ENCODE measurements at regions not wholly inside any gene's neighbourhood (a gene's known extent, or its start where the extent isn't known, plus 50 kb on each side); places are given as distances from the start of the nearest gene placed in this dataset.

GRCh38 chr14:22079766-22080165 lies 406.1 kb upstream of the OR4E1 start:
- DNase-seq (ENCODE audit: low read depth) = no peak
- no peak overlapping the region for H3K4me3 ChIP-seq (ENCODE audit: low read depth, low read length)
- TF ChIP-seq CTCF (IDR thresholded peaks at IDR 0.05; ENCODE audit: low read depth, low read length, missing control alignments) = no peak

GRCh38 chr14:22073801-22074200 lies 400.2 kb upstream of the OR4E1 start:
- DNase-seq (ENCODE audit: low read depth) = no peak
- no peak overlapping the region for H3K4me3 ChIP-seq (ENCODE audit: low read depth, low read length)
- no peak for TF ChIP-seq CTCF (IDR thresholded peaks at IDR 0.05; ENCODE audit: low read depth, low read length, missing control alignments)

DNA sequence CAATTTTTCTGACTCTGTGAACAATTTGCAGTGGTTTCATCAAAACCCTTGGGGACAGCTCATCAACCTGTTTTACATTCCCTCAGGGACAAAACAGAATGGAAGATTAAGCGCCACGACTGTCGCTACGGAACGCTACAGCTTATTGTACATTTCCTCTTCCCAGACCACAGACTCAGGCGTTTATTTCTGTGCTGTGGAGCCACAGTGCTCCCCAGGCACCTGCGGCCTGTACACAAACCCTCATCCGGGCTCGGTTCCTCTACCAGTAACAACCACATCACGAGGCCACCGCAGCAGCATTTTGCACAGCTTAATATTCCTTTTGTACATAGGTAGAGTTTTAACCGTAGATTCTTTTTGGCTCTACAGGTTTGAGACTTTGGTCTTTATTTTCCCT lies 397.4 kb upstream of the OR4E1 start:
- no peak for TF ChIP-seq CTCF (IDR thresholded peaks at IDR 0.05; ENCODE audit: low read depth, low read length, missing control alignments)
- no peak overlapping the region; the same call in 1 of the 2 replicates for H3K4me3 ChIP-seq (ENCODE audit: low read depth, low read length)
- peak; percentile 29 for DNase-seq (ENCODE audit: low read depth)

DNA sequence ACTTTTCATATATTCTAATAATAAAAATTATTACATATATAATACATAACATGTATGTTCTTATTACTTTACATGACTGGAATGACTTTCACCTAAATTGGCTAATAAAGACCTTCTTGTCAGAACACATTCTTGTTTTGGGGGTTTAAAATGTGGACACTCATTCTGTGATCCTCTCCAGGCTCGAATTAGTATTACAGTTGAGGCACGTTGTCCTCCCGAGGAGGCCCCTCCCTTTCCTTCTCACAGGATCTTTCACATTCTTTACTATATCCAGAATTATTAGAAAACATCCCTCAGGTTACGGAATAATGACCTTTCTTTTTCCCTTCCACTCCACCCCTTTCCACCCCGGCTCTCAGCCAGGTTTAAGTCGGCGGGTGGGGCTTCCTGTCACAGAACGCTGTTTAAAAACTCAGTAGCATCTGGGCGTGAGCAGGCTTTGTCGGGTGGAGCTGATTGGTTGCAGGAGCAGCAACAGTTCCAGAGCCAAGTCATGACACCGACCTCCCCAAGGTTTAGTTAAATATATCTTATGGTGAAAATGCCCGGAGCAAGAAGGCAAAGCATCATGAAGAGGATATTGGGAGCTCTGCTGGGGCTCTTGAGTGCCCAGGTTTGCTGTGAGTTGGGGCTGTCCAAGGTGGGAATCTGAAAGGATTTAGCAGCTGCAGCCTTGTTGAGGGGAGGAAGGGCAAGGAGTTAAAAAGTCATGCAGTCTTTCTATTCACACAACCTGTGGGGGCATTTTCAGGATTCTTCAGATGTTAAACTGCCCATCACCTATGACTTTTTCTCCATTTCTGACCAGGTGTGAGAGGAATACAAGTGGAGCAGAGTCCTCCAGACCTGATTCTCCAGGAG lies 396.7 kb upstream of the OR4E1 start:
- DNase-seq (ENCODE audit: low read depth) = no peak
- no peak for TF ChIP-seq CTCF (IDR thresholded peaks at IDR 0.05; ENCODE audit: low read depth, low read length, missing control alignments)
- H3K4me3 ChIP-seq (ENCODE audit: low read depth, low read length) = no peak overlapping the region; the same call in 1 of the 2 replicates

- TF ChIP-seq CTCF (IDR thresholded peaks at IDR 0.05; ENCODE audit: low read depth, low read length, missing control alignments) = no peak
- H3K4me3 ChIP-seq (ENCODE audit: low read depth, low read length) = no peak overlapping the region
- DNase-seq (ENCODE audit: low read depth) = no peak
Observed at GRCh38 chr14:22065347-22065746, 391.7 kb upstream of the OR4E1 start.

GRCh38 chr14:22059201-22059600 lies 385.6 kb upstream of the OR4E1 start:
- H3K4me3 ChIP-seq (ENCODE audit: low read depth, low read length) = no peak overlapping the region
- no peak for DNase-seq (ENCODE audit: low read depth)
- no peak for TF ChIP-seq CTCF (IDR thresholded peaks at IDR 0.05; ENCODE audit: low read depth, low read length, missing control alignments)

GRCh38 chr14:22052795-22053194 lies 379.2 kb upstream of the OR4E1 start:
- no peak for TF ChIP-seq CTCF (IDR thresholded peaks at IDR 0.05; ENCODE audit: low read depth, low read length, missing control alignments)
- no peak for DNase-seq (ENCODE audit: low read depth)
- H3K4me3 ChIP-seq (ENCODE audit: low read depth, low read length) = no peak overlapping the region

Data from GM12864 (cell line).